KBM-7 (cell line): ENCODE measurements at regions not wholly inside any gene's neighbourhood (a gene's known extent, or its start where the extent isn't known, plus 50 kb on each side); places are given as distances from the start of the nearest gene placed in this dataset.
A peak's percentile ranks its signal among the peaks of the same experiment; 100 is the strongest.
"Not testable (repeated sequence)": the region's sequence is repeated elsewhere in the genome, so short reads cannot be mapped to it uniquely, and the experiment has no call there.

ENCODE experiments used
- DNase-seq: peaks from one replicate; pipeline ENCODE4 v3.0.0-alpha.2; 2015
- in situ Hi-C: fragments of 300-500 bp; cut with MboI; formaldehyde crosslinking; loops from 2 replicates; pipeline ENCODE4 v1.14.3; 2020; ENCODE audit warnings: low sequenced_read_pairs, low pct_unique_long_range_greater_than_20kb, mixed read lengths

GRCh38 chr5:155767470-155767869 is 559.5 kb upstream of the SGCD start:
- no peak for DNase-seq
- in situ Hi-C loops, result no loop called here

GRCh38 chr5:155768332-155768731 is 558.6 kb upstream of the SGCD start:
- in situ Hi-C loops, result no loop called here
- no peak for DNase-seq

- in situ Hi-C loops, result no loop called here
- no peak for DNase-seq
These were observed 554.8 kb upstream of the SGCD start for GRCh38 chr5:155772009-155772662.

- DNase-seq, result no peak
These were observed 553.3 kb upstream of the SGCD start for GRCh38 chr5:155773680-155774079.

GRCh38 chr5:155780260-155780659 is 546.7 kb upstream of the SGCD start:
- in situ Hi-C loops, result no loop called here
- no peak for DNase-seq

More at GRCh38 chr5:155773680-155774079, 553.3 kb upstream of the SGCD start:
- in situ Hi-C loops, result no loop called here

GRCh38 chr5:155783246-155783645 is 543.7 kb upstream of the SGCD start:
- DNase-seq, result no peak
- in situ Hi-C loops, result no loop called here

- in situ Hi-C loops, result no loop called here
- DNase-seq, result no peak
These were observed 543.2 kb upstream of the SGCD start for GRCh38 chr5:155783791-155784190.

GRCh38 chr5:155786108-155786507 is 540.9 kb upstream of the SGCD start:
- in situ Hi-C loops, result no loop called here
- DNase-seq, result no peak

GRCh38 chr5:155792873-155793272 is 534.1 kb upstream of the SGCD start:
- in situ Hi-C loops, result no loop called here
- DNase-seq, result no peak

- peak; percentile 3 for DNase-seq
- in situ Hi-C loops, result no loop called here
These were observed 532.2 kb upstream of the SGCD start for GRCh38 chr5:155794795-155795194.

- in situ Hi-C loops, result no loop called here
- DNase-seq, result no peak
These were observed 527.7 kb upstream of the SGCD start for GRCh38 chr5:155799308-155799707.

GRCh38 chr5:155807884-155808576 is 518.9 kb upstream of the SGCD start:
- in situ Hi-C loops, result no loop called here
- DNase-seq, result no peak

GRCh38 chr5:155815248-155815647 is 511.7 kb upstream of the SGCD start:
- in situ Hi-C loops, result no loop called here
- no peak for DNase-seq

GRCh38 chr5:155822177-155822576 is 504.8 kb upstream of the SGCD start:
- in situ Hi-C loops, result no loop called here
- no peak for DNase-seq

GRCh38 chr5:155826611-155827507 is 500.1 kb upstream of the SGCD start:
- in situ Hi-C loops, result no loop called here

GRCh38 chr5:155827508-155827815 is 499.5 kb upstream of the SGCD start:
- DNase-seq, in situ Hi-C loops: not testable (repeated sequence)

More at GRCh38 chr5:155826611-155827507, 500.1 kb upstream of the SGCD start:
- no peak for DNase-seq

GRCh38 chr5:155827949-155828348 is 499.0 kb upstream of the SGCD start:
- in situ Hi-C loops, result no loop called here
- DNase-seq, result no peak

- in situ Hi-C loops, result no loop called here
- DNase-seq, result no peak
These were observed 495.5 kb upstream of the SGCD start for GRCh38 chr5:155831491-155831890.

GRCh38 chr5:155833287-155833686 is 493.7 kb upstream of the SGCD start:
- DNase-seq, result no peak
- in situ Hi-C loops, result no loop called here
